Stimulated activated CD4-positive, alpha-beta T cell treated with anti-CD3 and anti-CD28 coated beads, Interleukin-15, amount 100 ng/mL, for 1 hour (primary cell): ENCODE measurements at regions not wholly inside any gene's neighbourhood (a gene's known extent, or its start where the extent isn't known, plus 50 kb on each side); places are given as distances from the start of the nearest gene placed in this dataset.

ENCODE experiments used
- DNase-seq, 2 donors: peaks; one replicate each; pipeline ENCODE4 v3.0.0-alpha.2; 2020; ENCODE audit warnings: low read depth in 1 of 2, low spot score in 1 of 2

- peak in 1 of 2 donors; percentile 21 for DNase-seq
Observed at GRCh38 chr12:38138225-38139221, 178.1 kb upstream of the ALG10B start.

- DNase-seq, result no peak
Observed at GRCh38 chr12:38139456-38139855, 177.1 kb upstream of the ALG10B start.

- no peak for DNase-seq
Observed at GRCh38 chr12:38141239-38141638, 175.3 kb upstream of the ALG10B start.

GRCh38 chr12:38141861-38142260 is 174.7 kb upstream of the ALG10B start:
- DNase-seq, result no peak

GRCh38 chr12:38142974-38143373 is 173.6 kb upstream of the ALG10B start:
- DNase-seq, result no peak

GRCh38 chr12:38144049-38144448 is 172.5 kb upstream of the ALG10B start:
- no peak for DNase-seq

GRCh38 chr12:38144601-38145436 is 171.8 kb upstream of the ALG10B start:
- no peak for DNase-seq

GRCh38 chr12:38149395-38150073 is 167.0 kb upstream of the ALG10B start:
- no peak for DNase-seq

- DNase-seq, result no peak
Observed at GRCh38 chr12:38151991-38152700, 164.4 kb upstream of the ALG10B start.

- DNase-seq, result no peak
Observed at GRCh38 chr12:38152816-38153736, 163.5 kb upstream of the ALG10B start.

GRCh38 chr12:38153737-38154061 is 162.9 kb upstream of the ALG10B start:
- DNase-seq, result no peak

- DNase-seq, result no peak
Observed at GRCh38 chr12:38154096-38155019, 162.2 kb upstream of the ALG10B start.

- no peak for DNase-seq
Observed at GRCh38 chr12:38155020-38155395, 161.6 kb upstream of the ALG10B start.

GRCh38 chr12:38155526-38156496 is 160.8 kb upstream of the ALG10B start:
- DNase-seq, result no peak

- DNase-seq, result no peak
Observed at GRCh38 chr12:38156497-38157245, 159.9 kb upstream of the ALG10B start.

GRCh38 chr12:38157274-38157932 is 159.2 kb upstream of the ALG10B start:
- DNase-seq, result no peak
